ENCODE measurements at regions not wholly inside any gene's neighbourhood (a gene's known extent, or its start where the extent isn't known, plus 50 kb on each side); places are given as distances from the start of the nearest gene placed in this dataset.

GRCh38 chr2:5546181-5546580 lies 146.0 kb upstream of the SOX11 start:
- no peak overlapping the region for H3K4me3 Mint-ChIP-seq (ENCODE audit: unreplicated experiment)
- no peak for DNase-seq (ENCODE audit: low spot score)
- H3K27me3 Mint-ChIP-seq (ENCODE audit: low read depth), result no peaks in the 10 kb centered on the region
- H3K4me1 Mint-ChIP-seq (ENCODE audit: low read depth), result peaks cover 14% of the 10 kb centered on the region
- TF ChIP-seq CTCF (IDR thresholded peaks at IDR 0.05), result no peak
- no peak overlapping the region for H3K27ac Mint-ChIP-seq (ENCODE audit: unreplicated experiment)
- H3K9me3 Mint-ChIP-seq (ENCODE audit: low read depth), result peaks cover 6% of the 10 kb centered on the region
- no peaks in the 10 kb centered on the region for H3K36me3 Mint-ChIP-seq (ENCODE audit: low read depth)

DNA sequence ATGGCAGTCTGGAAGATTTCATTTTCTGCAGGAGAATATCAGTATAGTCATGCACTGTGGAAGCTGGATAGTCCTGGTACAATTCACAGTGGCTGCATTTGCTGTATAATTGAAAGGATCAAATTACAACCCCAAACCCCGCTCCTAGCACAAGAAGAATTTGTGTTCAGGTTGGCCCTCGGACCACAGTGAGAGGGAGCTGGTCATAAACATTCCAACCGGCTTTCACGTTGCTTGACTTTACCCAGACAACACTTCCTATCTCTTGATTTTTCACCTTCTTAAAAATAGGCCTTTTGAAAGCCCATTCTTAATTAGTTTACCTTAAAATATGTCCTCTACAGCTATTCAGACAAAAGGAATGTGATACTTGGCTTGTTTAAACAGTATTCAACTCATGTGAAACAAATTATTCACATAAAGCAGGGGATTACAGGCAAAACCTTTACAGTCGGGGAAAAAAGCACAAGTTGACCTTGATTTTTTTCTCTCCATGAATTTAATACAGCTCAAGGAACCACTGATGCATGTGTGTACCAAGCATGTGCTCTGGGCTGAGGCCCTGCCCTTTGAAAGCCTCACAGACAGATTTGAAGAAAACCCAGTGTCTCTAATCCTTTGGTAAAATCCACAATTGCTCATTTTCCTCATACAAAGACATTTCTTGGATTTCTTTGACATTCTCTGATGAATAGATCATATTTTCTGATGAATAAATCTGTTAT lies 143.0 kb upstream of the SOX11 start:
- no peak for TF ChIP-seq CTCF (IDR thresholded peaks at IDR 0.05)
- Mint-ChIP-seq H3K9me3 (ENCODE audit: low read depth) (peaks cover 6% of the 10 kb centered on the region), H3K27ac (ENCODE audit: unreplicated experiment) (peak overlapping the region; percentile 54), H3K4me1 (ENCODE audit: low read depth) (peaks cover 14% of the 10 kb centered on the region), H3K36me3 (ENCODE audit: low read depth) (no peaks in the 10 kb centered on the region), H3K27me3 (ENCODE audit: low read depth) (peaks cover 4% of the 10 kb centered on the region), H3K4me3 (ENCODE audit: unreplicated experiment) (no peak overlapping the region)
- no peak for DNase-seq (ENCODE audit: low spot score)

DNA sequence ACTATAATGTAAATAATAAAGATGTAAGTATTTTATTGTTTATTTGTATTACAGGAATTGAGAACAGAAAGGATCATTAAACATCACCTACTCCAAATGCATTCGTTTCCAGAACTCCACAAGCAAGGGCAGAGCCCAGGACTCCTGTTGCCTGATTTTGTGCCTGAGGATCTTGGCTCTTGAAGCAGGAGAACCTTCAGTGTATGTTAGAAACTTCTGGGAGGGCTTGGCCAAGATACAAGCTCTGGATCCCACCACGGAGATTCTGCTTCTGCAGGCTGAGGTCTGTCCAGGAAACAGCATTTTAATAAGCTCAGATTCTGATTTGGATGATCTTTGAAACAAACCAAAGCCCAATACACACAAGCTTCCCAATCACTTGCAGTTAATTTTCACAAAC lies 142.4 kb upstream of the SOX11 start:
- TF ChIP-seq CTCF (IDR thresholded peaks at IDR 0.05), result no peak
- no peaks in the 10 kb centered on the region for H3K36me3 Mint-ChIP-seq (ENCODE audit: low read depth)
- H3K27me3 Mint-ChIP-seq (ENCODE audit: low read depth), result peaks cover 4% of the 10 kb centered on the region
- H3K27ac Mint-ChIP-seq (ENCODE audit: unreplicated experiment), result no peak overlapping the region
- peaks cover 4% of the 10 kb centered on the region for H3K9me3 Mint-ChIP-seq (ENCODE audit: low read depth)
- H3K4me1 Mint-ChIP-seq (ENCODE audit: low read depth), result peaks cover 14% of the 10 kb centered on the region
- H3K4me3 Mint-ChIP-seq (ENCODE audit: unreplicated experiment), result no peak overlapping the region
- DNase-seq (ENCODE audit: low spot score), result no peak

DNA sequence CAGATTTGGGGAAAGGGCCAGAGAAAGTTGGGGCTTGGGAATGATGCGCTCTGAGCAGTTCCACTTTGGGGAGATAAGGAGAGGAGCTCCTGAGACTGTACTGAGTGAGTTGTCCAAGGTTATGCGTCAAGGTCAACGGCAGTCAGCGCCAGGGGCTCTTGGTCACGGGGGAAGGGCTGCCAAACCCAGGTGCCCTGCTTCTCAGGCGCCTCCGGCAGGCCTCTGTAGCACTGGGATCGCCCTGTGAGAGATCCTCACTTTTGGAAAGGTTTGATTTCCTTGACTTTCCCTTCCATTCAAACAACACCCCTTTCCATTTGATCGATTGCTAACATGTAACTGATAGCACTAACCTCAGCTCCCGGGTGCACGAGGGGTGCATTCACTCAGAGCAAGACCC lies 136.5 kb upstream of the SOX11 start:
- no peak overlapping the region for H3K27ac Mint-ChIP-seq (ENCODE audit: unreplicated experiment)
- peaks cover 4% of the 10 kb centered on the region for H3K27me3 Mint-ChIP-seq (ENCODE audit: low read depth)
- TF ChIP-seq CTCF (IDR thresholded peaks at IDR 0.05), result no peak
- H3K4me3 Mint-ChIP-seq (ENCODE audit: unreplicated experiment), result no peak overlapping the region
- no peaks in the 10 kb centered on the region for H3K9me3 Mint-ChIP-seq (ENCODE audit: low read depth)
- DNase-seq (ENCODE audit: low spot score), result no peak
- peaks cover 1% of the 10 kb centered on the region for H3K4me1 Mint-ChIP-seq (ENCODE audit: low read depth)
- H3K36me3 Mint-ChIP-seq (ENCODE audit: low read depth), result no peaks in the 10 kb centered on the region

GRCh38 chr2:5561006-5561405 lies 131.2 kb upstream of the SOX11 start:
- DNase-seq (ENCODE audit: low spot score), result no peak
- Mint-ChIP-seq H3K9me3 (ENCODE audit: low read depth) (no peaks in the 10 kb centered on the region), H3K27me3 (ENCODE audit: low read depth) (no peaks in the 10 kb centered on the region), H3K4me3 (ENCODE audit: unreplicated experiment) (no peak overlapping the region), H3K36me3 (ENCODE audit: low read depth) (no peaks in the 10 kb centered on the region), H3K27ac (ENCODE audit: unreplicated experiment) (peak overlapping the region; percentile 72), H3K4me1 (ENCODE audit: low read depth) (peaks cover 8% of the 10 kb centered on the region)
- TF ChIP-seq CTCF (IDR thresholded peaks at IDR 0.05), result no peak
